ENCODE measurements at regions not wholly inside any gene's neighbourhood (a gene's known extent, or its start where the extent isn't known, plus 50 kb on each side); places are given as distances from the start of the nearest gene placed in this dataset.

DNA sequence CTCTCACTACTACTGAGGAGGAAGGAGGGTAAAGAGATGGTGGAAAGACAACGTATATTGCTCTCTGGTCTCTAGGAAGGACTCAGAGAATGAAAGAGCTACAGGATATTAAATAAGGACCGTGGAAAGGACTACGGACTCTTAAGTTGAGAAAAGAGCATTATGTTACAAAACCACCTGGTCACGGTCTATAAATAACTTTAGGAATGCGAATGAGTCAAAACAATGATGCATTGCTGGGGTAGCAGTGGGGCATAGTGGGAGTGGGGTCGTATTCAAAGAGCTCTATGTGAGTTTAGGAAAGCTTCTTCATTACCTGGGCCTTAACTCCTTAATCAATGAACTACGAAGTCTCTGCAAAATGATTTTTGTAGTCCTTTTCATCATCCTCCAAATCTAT lies 295.7 kb upstream of the SOX14 start:
- H3K18ac ChIP-seq (ENCODE audit: low read depth, low read length): no peak overlapping the region
- H4K8ac ChIP-seq (ENCODE audit: low read depth in 2 of 2, low read length in 2 of 2): no peak overlapping the region
- no peak overlapping the region for H2AFZ ChIP-seq (replicated peaks; ENCODE audit: low read length, poor library complexity)
- H4K20me1 ChIP-seq (ENCODE audit: insufficient read depth, low read length): no peaks in the 10 kb centered on the region
- H3K56ac ChIP-seq (ENCODE audit: extremely low read depth, insufficient read depth, low read length): no peak overlapping the region
- intact Hi-C loops (cut with micrococcal nuclease) (no loop called here), dilution Hi-C loops (cut with HindIII; ENCODE audit: low sequenced_read_pairs, unreplicated experiment) (no loop called here), in situ Hi-C loops (cut with MboI; ENCODE audit: low sequenced_read_pairs) (no loop called here)
- H2AK9ac ChIP-seq (replicated peaks; ENCODE audit: low read depth, low read length, poor library complexity): no peak overlapping the region
- CTCF ChIA-PET: no interaction called here
- no peak overlapping the region for H4K5ac ChIP-seq (ENCODE audit: low read depth, low read length)
- ATAC-seq (ENCODE audit: low read depth) (no peak), DNase-seq (no peak)
- no peak overlapping the region for H2BK20ac ChIP-seq (ENCODE audit: low read depth, low read length)
- H3K4me1 ChIP-seq (ENCODE audit: control insufficient read depth, insufficient read depth, low read length): no peaks in the 10 kb centered on the region
- H3K9ac ChIP-seq (ENCODE audit: low read depth, low read length): no peak overlapping the region
- no peak overlapping the region for H2BK120ac ChIP-seq (ENCODE audit: low read depth, low read length)
- H3K23ac ChIP-seq (ENCODE audit: low read depth, low read length): no peak overlapping the region
- H2BK15ac ChIP-seq (ENCODE audit: low read depth, low read length): no peak overlapping the region
- H3K36me3 ChIP-seq (ENCODE audit: control insufficient read depth, insufficient read depth, low read length): no peaks in the 10 kb centered on the region
- H2BK5ac ChIP-seq (ENCODE audit: low read depth, low read length, poor library complexity, severe bottlenecking): no peak overlapping the region
- no peak overlapping the region for H2AK5ac ChIP-seq (ENCODE audit: low read depth, low read length)
- no peak overlapping the region for H4K91ac ChIP-seq (ENCODE audit: insufficient read depth, low read depth, low read length)
- H3K79me1 ChIP-seq (ENCODE audit: low read depth in 1 of 2, low read length in 2 of 2): no peaks in the 10 kb centered on the region
- H3K9me3 ChIP-seq (ENCODE audit: control insufficient read depth, insufficient read depth, low read length): peaks cover 19% of the 10 kb centered on the region
- POLR2A ChIA-PET (ENCODE audit: unreplicated experiment): no interaction called here
- H3K9me1 ChIP-seq (ENCODE audit: insufficient read depth, low read length): no peaks in the 10 kb centered on the region
- no peak overlapping the region for H3K4ac ChIP-seq (ENCODE audit: low read depth, low read length)
- no peak for TF ChIP-seq CHD1 (IDR thresholded peaks at IDR 0.05; ENCODE audit: low read depth, low read length)
- TF ChIP-seq RAD21 (IDR thresholded peaks at IDR 0.05; ENCODE audit: low read length): no peak
- TF ChIP-seq, protein P1, sequence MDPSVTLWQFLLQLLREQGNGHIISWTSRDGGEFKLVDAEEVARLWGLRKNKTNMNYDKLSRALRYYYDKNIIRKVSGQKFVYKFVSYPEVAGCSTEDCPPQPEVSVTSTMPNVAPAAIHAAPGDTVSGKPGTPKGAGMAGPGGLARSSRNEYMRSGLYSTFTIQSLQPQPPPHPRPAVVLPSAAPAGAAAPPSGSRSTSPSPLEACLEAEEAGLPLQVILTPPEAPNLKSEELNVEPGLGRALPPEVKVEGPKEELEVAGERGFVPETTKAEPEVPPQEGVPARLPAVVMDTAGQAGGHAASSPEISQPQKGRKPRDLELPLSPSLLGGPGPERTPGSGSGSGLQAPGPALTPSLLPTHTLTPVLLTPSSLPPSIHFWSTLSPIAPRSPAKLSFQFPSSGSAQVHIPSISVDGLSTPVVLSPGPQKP (IDR thresholded peaks at IDR 0.05; ENCODE audit: borderline replicate concordance, low read depth, low read length): no peak
- TF ChIP-seq NFE2L2 (IDR thresholded peaks at IDR 0.05; ENCODE audit: low read depth, low read length): no peak
- TF ChIP-seq, protein P2, sequence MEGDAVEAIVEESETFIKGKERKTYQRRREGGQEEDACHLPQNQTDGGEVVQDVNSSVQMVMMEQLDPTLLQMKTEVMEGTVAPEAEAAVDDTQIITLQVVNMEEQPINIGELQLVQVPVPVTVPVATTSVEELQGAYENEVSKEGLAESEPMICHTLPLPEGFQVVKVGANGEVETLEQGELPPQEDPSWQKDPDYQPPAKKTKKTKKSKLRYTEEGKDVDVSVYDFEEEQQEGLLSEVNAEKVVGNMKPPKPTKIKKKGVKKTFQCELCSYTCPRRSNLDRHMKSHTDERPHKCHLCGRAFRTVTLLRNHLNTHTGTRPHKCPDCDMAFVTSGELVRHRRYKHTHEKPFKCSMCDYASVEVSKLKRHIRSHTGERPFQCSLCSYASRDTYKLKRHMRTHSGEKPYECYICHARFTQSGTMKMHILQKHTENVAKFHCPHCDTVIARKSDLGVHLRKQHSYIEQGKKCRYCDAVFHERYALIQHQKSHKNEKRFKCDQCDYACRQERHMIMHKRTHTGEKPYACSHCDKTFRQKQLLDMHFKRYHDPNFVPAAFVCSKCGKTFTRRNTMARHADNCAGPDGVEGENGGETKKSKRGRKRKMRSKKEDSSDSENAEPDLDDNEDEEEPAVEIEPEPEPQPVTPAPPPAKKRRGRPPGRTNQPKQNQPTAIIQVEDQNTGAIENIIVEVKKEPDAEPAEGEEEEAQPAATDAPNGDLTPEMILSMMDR (conservative IDR thresholded peaks at IDR 0.05; ENCODE audit: low read depth, low read length): no peak
- TF ChIP-seq POLR2A (IDR thresholded peaks at IDR 0.05; ENCODE audit: low read depth, low read length): no peak
- TF ChIP-seq MAZ (IDR thresholded peaks at IDR 0.05; ENCODE audit: borderline replicate concordance, low read depth, low read length): no peak
- no peak overlapping the region for H3K27ac ChIP-seq (ENCODE audit: insufficient read depth, low read length)
- no peaks in the 10 kb centered on the region for H3K27me3 ChIP-seq (ENCODE audit: control insufficient read depth, insufficient read depth, low read length)
- no peak overlapping the region for H3K14ac ChIP-seq (replicated peaks; ENCODE audit: low read depth, low read length)
- H3K4me3 ChIP-seq (ENCODE audit: insufficient read depth, low read depth, low read length): no peak overlapping the region
- 66% methylated on average over 4 of the region's 7 CpGs; no CpG with 5 or more reads in 1 of the 2 experiments for WGBS, 2 experiments (ENCODE audit: extremely low coverage in 2 of 2, insufficient read length in 1 of 2)
- no TSS peak for BruUV-seq (replicated peaks)
- no peak overlapping the region for H3K4me2 ChIP-seq (ENCODE audit: low read depth, low read length)
